ES-I3 (cell line): ENCODE measurements at regions not wholly inside any gene's neighbourhood (a gene's known extent, or its start where the extent isn't known, plus 50 kb on each side); places are given as distances from the start of the nearest gene placed in this dataset.

Experiments
- H3K36me3 ChIP-seq: 2 replicates; pipeline ENCODE4 v1.6.1; 2013; ENCODE audit warnings: mild to moderate bottlenecking, low read length, control low read depth, moderate library complexity; ENCODE audit not compliant: insufficient read depth
- H3K4me1 ChIP-seq: 2 replicates; pipeline ENCODE4 v1.6.1; 2013; ENCODE audit warnings: mild to moderate bottlenecking, control low read depth, low read length; ENCODE audit not compliant: insufficient read depth
- H3K9ac ChIP-seq: 2 replicates; pipeline ENCODE4 v1.6.1; 2013; ENCODE audit warnings: low read depth, mild to moderate bottlenecking, low read length, moderate library complexity
- H3K9me3 ChIP-seq: 2 replicates; pipeline ENCODE4 v1.6.1; 2013; ENCODE audit warnings: mild to moderate bottlenecking, low read length, moderate library complexity; ENCODE audit not compliant: control insufficient read depth, insufficient read depth

GRCh38 chr2:143877876-143878530 lies 641.9 kb downstream of the ZEB2 start:
- Histone ChIP-seq H3K36me3 (no peaks in the 10 kb centered on the region), H3K4me1 (peaks cover 15% of the 10 kb centered on the region), H3K9me3 (no peaks in the 10 kb centered on the region), H3K9ac (no peak overlapping the region)

DNA sequence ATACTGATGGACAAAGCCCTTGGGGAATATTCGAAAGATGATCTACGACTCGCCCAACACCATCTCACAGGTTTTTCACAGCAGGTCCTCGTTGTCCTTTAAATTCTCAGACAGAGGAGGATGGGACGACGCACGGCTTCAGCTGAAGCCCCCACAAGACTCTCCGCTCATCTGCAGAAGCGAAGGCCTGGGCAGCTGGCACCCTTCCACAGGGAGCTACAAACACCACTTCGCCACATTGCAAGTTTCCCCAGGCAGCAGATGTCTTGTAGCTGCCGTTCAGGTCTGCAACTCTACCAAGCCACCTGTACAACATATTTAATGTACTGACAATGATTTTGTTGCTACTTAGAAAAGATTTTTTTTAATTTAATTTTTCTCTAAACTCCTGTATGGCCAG lies 642.9 kb downstream of the ZEB2 start:
- Histone ChIP-seq H3K9me3 (no peaks in the 10 kb centered on the region), H3K4me1 (peaks cover 15% of the 10 kb centered on the region), H3K36me3 (no peaks in the 10 kb centered on the region), H3K9ac (no peak overlapping the region)

DNA sequence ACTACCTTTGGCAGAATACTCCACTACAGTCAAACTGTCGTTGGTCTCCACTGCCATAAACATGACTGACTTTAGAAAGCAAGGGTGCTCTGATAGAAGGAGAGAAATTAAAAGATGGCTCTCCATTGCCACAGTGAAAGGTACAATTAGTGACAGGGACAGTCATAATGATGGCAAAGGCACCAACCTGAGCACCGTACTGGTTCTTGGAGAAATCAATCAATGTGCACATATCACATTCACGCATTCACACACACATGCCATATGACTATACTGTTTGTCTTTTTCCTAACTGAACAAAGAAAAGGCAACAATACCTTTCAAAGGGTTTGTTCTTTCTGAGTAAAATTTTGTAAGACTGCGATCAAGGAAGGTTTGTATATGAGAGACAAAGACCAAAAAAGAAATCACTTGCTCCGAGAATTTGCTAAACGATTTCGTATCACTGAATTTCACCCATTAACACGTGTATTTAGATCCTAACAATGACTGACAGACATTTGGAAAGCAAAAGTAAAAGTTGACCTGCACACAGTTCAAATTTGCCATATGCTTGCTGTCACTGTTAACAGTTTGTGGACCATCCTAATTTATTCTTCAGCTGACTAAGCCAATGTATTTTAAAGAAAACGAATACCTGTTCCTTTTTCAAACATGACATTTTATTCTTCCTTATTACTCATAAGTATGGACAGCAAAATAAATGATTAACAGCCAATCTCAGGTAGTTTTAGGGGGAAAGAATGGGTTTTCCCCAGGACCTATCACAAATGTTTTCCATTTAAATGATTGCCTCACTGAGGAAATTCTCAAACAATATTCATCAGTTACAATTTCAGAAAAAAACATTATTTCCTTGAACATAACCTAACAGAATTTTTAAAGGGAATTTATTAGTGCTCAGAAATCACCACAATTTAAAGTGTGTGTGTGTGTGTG lies 644.4 kb downstream of the ZEB2 start:
- no peaks in the 10 kb centered on the region for H3K36me3 ChIP-seq
- peaks cover 7% of the 10 kb centered on the region for H3K9me3 ChIP-seq
- H3K9ac ChIP-seq: no peak overlapping the region
- peaks cover 15% of the 10 kb centered on the region for H3K4me1 ChIP-seq

- Histone ChIP-seq H3K9me3 (peaks cover 19% of the 10 kb centered on the region), H3K9ac (no peak overlapping the region), H3K4me1 (peaks cover 15% of the 10 kb centered on the region), H3K36me3 (no peaks in the 10 kb centered on the region)
Measured at GRCh38 chr2:143873886-143874285, 646.0 kb downstream of the ZEB2 start.

GRCh38 chr2:143870696-143871095 lies 649.2 kb downstream of the ZEB2 start:
- Histone ChIP-seq H3K36me3 (no peaks in the 10 kb centered on the region), H3K4me1 (no peaks in the 10 kb centered on the region; the same call in 1 of the 2 replicates), H3K9me3 (peaks cover 19% of the 10 kb centered on the region), H3K9ac (no peak overlapping the region)

GRCh38 chr2:143856978-143857377 lies 662.9 kb downstream of the ZEB2 start:
- H3K36me3 ChIP-seq: no peaks in the 10 kb centered on the region
- H3K9ac ChIP-seq: no peak overlapping the region
- peaks cover 5% of the 10 kb centered on the region; the same call in 1 of the 2 replicates for H3K4me1 ChIP-seq
- H3K9me3 ChIP-seq: no peaks in the 10 kb centered on the region

- Histone ChIP-seq H3K4me1 (peaks cover 5% of the 10 kb centered on the region; the same call in 1 of the 2 replicates), H3K9ac (no peak overlapping the region), H3K36me3 (no peaks in the 10 kb centered on the region), H3K9me3 (no peaks in the 10 kb centered on the region)
Measured at GRCh38 chr2:143852759-143853158, 667.2 kb downstream of the ZEB2 start.

DNA sequence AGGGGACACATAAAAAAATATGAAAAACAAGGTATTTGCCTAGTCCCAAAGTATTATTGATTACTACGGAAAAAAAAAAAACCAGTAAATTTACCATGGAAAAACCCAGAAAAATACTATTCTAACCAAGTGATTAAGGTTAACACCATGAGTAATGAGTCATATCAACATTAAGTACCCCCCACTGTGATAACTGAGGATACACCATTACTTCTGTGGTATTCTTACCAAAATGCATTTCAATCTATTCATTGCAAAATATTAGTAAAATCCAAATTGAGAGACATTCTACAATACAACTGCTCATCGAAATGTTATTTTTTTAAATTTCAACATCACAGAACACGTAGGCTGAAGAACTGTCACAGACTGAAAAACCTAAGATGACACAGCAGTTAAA lies 669.8 kb downstream of the ZEB2 start:
- Histone ChIP-seq H3K9ac (no peak overlapping the region), H3K9me3 (no peaks in the 10 kb centered on the region; the same call in 1 of the 2 replicates)

GRCh38 chr2:143847257-143847656 lies 672.7 kb downstream of the ZEB2 start:
- H3K9me3 ChIP-seq: no peaks in the 10 kb centered on the region; the same call in 1 of the 2 replicates
- H3K36me3 ChIP-seq: no peaks in the 10 kb centered on the region
- no peaks in the 10 kb centered on the region for H3K4me1 ChIP-seq
- H3K9ac ChIP-seq: no peak overlapping the region

More for the DNA sequence above, 669.8 kb downstream of the ZEB2 start:
- H3K4me1 ChIP-seq: peaks cover 5% of the 10 kb centered on the region; the same call in 1 of the 2 replicates
- no peaks in the 10 kb centered on the region for H3K36me3 ChIP-seq

GRCh38 chr2:143844986-143845385 lies 674.9 kb downstream of the ZEB2 start:
- Histone ChIP-seq H3K4me1 (no peaks in the 10 kb centered on the region), H3K9me3 (no peaks in the 10 kb centered on the region; the same call in 1 of the 2 replicates), H3K36me3 (no peaks in the 10 kb centered on the region), H3K9ac (no peak overlapping the region)

GRCh38 chr2:143843686-143844085 lies 676.2 kb downstream of the ZEB2 start:
- Histone ChIP-seq H3K4me1 (no peaks in the 10 kb centered on the region), H3K9me3 (no peaks in the 10 kb centered on the region; the same call in 1 of the 2 replicates), H3K36me3 (no peaks in the 10 kb centered on the region), H3K9ac (no peak overlapping the region)

GRCh38 chr2:143842836-143843235 lies 677.1 kb downstream of the ZEB2 start:
- no peaks in the 10 kb centered on the region; the same call in 1 of the 2 replicates for H3K9me3 ChIP-seq
- no peaks in the 10 kb centered on the region for H3K4me1 ChIP-seq
- no peaks in the 10 kb centered on the region for H3K36me3 ChIP-seq
- H3K9ac ChIP-seq: no peak overlapping the region

- H3K9ac ChIP-seq: no peak overlapping the region
- no peaks in the 10 kb centered on the region; the same call in 1 of the 2 replicates for H3K9me3 ChIP-seq
- no peaks in the 10 kb centered on the region for H3K4me1 ChIP-seq
- no peaks in the 10 kb centered on the region for H3K36me3 ChIP-seq
Measured at GRCh38 chr2:143841935-143842334, 678.0 kb downstream of the ZEB2 start.

- no peaks in the 10 kb centered on the region for H3K4me1 ChIP-seq
- no peaks in the 10 kb centered on the region for H3K36me3 ChIP-seq
- no peaks in the 10 kb centered on the region; the same call in 1 of the 2 replicates for H3K9me3 ChIP-seq
- no peak overlapping the region for H3K9ac ChIP-seq
Measured at GRCh38 chr2:143840601-143841000, 679.3 kb downstream of the ZEB2 start.
